ENCODE measurements at regions not wholly inside any gene's neighbourhood (a gene's known extent, or its start where the extent isn't known, plus 50 kb on each side); places are given as distances from the start of the nearest gene placed in this dataset.

GRCh38 chr4:178037459-178038214 is 595.4 kb upstream of the AGA start:
- no peak for DNase-seq (ENCODE audit: low read depth, low spot score)

- DNase-seq (ENCODE audit: low read depth, low spot score), result no peak
These were observed 614.8 kb upstream of the AGA start for GRCh38 chr4:178056996-178057395.

GRCh38 chr4:178063568-178063967 is 621.3 kb upstream of the AGA start:
- no peak for DNase-seq (ENCODE audit: low read depth, low spot score)

GRCh38 chr4:178066338-178066941 is 624.2 kb upstream of the AGA start:
- DNase-seq (ENCODE audit: low read depth, low spot score), result no peak

GRCh38 chr4:178068136-178068535 is 625.9 kb upstream of the AGA start:
- DNase-seq (ENCODE audit: low read depth, low spot score), result no peak

- no peak for DNase-seq (ENCODE audit: low read depth, low spot score)
These were observed 627.9 kb upstream of the AGA start for GRCh38 chr4:178070163-178070562.

- no peak for DNase-seq (ENCODE audit: low read depth, low spot score)
These were observed 638.1 kb upstream of the AGA start for GRCh38 chr4:178080312-178080711.

- DNase-seq (ENCODE audit: low read depth, low spot score), result no peak
These were observed 638.9 kb upstream of the AGA start for GRCh38 chr4:178081176-178081575.

GRCh38 chr4:178081896-178082295 is 639.7 kb upstream of the AGA start:
- no peak for DNase-seq (ENCODE audit: low read depth, low spot score)

- DNase-seq (ENCODE audit: low read depth, low spot score), result no peak
These were observed 640.7 kb upstream of the AGA start for GRCh38 chr4:178082906-178083305.

GRCh38 chr4:178083968-178084367 is 641.7 kb upstream of the AGA start:
- no peak for DNase-seq (ENCODE audit: low read depth, low spot score)

GRCh38 chr4:178086320-178086719 is 644.1 kb upstream of the AGA start:
- no peak for DNase-seq (ENCODE audit: low read depth, low spot score)

- no peak for DNase-seq (ENCODE audit: low read depth, low spot score)
These were observed 648.6 kb upstream of the AGA start for GRCh38 chr4:178090640-178091411.

- no peak for DNase-seq (ENCODE audit: low read depth, low spot score)
These were observed 659.9 kb upstream of the AGA start for GRCh38 chr4:178102139-178102538.

GRCh38 chr4:178105242-178105641 is 663.0 kb upstream of the AGA start:
- DNase-seq (ENCODE audit: low read depth, low spot score), result no peak

GRCh38 chr4:178136736-178137345 is 694.6 kb upstream of the AGA start:
- DNase-seq (ENCODE audit: low read depth, low spot score), result no peak

- no peak for DNase-seq (ENCODE audit: low read depth, low spot score)
These were observed 695.7 kb upstream of the AGA start for GRCh38 chr4:178137732-178138471.

- DNase-seq (ENCODE audit: low read depth, low spot score), result no peak
These were observed 696.3 kb upstream of the AGA start for GRCh38 chr4:178138491-178138890.

- DNase-seq (ENCODE audit: low read depth, low spot score), result no peak
These were observed 698.2 kb upstream of the AGA start for GRCh38 chr4:178140326-178140915.

- DNase-seq (ENCODE audit: low read depth, low spot score), result no peak
These were observed 700.5 kb upstream of the AGA start for GRCh38 chr4:178142724-178143123.

- no peak for DNase-seq (ENCODE audit: low read depth, low spot score)
These were observed 705.9 kb upstream of the AGA start for GRCh38 chr4:178148106-178148505.
